Activated CD8-positive, alpha-beta memory T cell treated with anti-CD3 and anti-CD28 coated beads, Interleukin-2, amount 50 U/mL, for 48 hours (primary cell): ENCODE measurements at regions not wholly inside any gene's neighbourhood (a gene's known extent, or its start where the extent isn't known, plus 50 kb on each side); places are given as distances from the start of the nearest gene placed in this dataset.

Experiments used
- DNase-seq: peaks from one replicate; pipeline ENCODE4 v3.0.0-alpha.2; 2020

DNA sequence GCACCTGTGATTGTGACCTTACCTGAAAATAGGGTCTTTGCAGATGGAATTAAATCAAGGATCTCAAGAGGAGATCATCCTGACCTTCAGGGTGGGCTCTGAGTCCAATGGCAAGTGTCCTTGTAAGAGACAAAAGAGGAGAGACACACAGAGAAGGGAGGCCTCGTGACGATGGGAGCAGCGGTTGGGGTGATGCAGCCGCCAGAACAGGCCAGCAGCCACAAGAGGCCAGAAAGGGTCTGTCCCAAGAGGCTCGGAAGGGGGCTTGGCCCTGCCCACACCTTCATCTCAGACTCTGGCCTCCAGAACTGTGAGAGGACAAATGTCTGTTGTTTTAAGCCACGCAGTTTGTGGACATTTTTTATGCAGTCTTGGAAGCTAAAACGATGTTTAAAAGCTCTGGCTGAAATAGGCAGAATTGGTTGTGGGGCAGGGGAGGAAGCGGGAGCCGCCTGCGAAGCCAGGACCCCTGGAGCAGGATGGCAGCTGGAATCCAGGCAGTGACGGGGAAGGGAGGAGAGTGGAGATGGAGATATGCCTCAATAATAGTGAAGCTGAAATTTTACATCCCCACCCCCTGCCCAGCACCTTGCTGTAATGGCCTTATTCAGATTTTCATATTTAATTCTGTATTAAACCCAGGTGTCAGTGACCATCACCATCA lies 216.4 kb downstream of the ANKRD60 start:
- no peak for DNase-seq

DNA sequence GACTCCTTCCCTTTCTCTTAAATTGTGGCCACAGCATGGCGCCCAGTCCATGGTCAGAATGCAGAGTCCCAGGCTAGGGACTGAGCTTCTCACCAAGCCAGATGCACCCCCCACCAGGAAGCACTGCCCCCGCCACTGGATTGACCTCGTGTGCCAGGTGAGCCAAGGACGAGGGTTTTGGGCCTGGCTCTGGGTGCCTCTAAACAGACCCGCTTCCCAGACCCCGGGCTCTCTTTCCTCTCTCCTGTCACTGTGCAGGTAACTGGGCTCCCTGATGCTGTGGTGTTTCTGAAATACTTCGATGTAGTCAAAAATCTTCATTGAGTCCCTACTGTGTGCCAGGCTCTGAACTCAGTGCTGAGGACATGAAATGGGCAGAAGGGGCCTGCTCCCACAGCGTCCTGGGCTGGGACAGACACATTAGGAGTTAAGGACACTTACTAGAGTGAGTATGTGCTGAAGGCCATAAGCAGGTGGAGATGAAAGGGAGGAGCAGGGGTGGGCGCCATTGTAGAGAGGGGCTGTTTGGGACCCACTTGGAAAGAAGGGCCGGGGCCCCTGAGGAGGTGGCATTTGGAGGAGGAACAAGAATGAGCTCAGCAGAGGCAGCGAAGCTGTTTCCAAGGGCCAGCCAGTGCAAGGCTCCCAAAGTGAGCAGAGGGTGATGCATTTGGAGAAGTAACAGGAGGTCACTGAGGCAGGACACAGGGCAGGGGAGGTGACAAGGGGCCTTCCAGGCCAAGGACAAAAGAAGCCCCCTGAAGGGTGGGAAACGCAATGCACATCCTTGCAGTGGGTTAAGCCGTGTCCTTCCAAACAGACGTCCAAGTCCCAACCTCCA lies 217.1 kb downstream of the ANKRD60 start:
- no peak for DNase-seq

DNA sequence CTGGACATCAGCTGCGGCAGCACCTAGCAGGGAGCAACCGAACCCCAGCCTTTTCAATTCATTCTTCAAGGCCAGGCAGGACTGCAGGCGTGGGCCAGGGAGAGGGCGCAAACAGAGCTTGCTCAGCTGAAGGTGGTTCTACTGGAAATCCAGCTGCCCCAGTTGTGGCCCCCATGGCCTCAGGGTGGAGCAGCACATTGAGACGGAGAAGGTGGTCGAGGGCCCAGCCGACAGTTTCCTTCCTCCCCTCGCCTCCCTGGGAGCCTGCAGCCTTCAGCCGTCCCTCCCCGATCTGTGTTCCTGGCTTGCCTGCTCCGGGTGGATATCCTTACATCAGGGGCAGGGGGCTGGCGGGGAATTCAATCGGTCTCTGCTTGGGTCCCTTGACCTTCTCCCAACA lies 217.8 kb downstream of the ANKRD60 start:
- DNase-seq, result no peak

DNA sequence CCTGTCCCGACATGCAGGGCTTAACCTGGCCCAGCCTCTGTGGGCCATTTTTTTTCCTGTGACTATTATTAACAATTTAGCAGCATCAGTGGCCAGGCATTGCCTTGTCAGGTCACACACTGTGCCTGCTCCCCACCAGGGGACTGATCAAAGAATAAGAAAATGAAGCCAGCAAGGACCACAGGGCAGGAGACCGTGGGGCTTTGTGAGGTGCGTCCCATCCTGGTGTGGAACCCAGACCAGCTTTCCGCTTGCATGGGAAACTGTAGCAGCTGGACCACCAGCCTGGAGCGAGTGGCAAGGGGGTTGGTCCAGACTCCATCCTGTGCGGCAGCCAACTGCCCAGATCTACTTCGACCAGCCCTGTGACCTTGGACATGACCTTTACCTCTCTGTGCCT lies 218.3 kb downstream of the ANKRD60 start:
- DNase-seq, result no peak

DNA sequence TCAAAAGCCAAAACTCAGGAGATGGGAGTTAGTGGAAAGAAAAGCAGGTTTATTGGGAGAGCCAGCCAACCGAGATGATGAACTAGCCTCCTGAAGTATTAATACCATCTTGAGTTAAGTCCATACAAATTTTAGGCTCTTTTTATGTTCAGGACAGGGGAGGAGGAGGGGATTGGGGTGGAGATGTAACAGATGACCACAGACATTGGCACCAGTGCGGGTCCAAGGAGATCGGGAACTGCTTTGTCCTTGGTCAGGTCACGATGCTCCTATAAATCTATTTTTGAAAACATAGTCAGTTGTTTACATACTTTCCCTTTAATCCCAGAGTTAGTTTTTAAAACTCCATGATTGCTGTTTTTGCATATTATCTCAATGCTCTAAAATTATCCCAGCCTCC lies 219.6 kb downstream of the ANKRD60 start:
- DNase-seq, result no peak

DNA sequence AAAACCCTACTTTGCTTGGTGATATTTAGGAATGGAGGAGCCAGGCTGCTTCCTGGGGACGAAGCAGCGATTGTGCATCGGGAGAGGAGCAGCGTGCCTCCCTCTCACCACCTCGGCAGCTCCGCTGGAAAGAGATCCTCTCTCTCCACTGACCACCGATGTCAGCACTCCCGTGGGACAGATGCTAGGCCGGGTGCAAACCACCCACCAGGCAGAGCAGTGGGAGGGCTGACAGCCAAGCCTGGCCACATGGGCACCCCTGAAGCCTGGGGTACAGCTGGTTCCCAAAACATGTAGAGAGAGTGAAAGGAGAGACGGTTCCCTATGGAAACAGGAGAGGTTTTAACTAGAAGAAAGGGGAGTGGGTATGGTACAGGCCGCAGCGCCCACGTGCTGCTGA lies 220.0 kb downstream of the ANKRD60 start:
- DNase-seq, result peak; percentile 12

DNA sequence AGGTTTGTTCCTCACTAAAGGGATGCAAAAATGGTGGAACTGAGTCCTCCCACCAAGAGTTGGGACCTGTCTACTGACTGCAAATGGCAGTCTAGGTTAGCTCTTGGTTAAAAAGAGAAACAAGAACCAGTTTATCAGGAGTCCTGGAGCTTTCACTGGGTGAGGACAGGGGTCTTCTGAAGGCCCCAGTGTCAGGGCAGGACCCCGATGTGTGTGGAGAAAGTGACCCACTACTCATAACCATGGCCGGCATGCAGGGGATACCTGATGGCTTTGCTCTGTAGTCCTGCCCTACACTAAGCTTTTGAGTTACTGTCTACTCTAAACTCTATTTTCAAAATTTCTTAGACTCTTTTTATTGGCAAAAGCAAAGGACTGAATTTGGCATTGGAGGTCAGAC lies 220.5 kb downstream of the ANKRD60 start:
- DNase-seq, result peak; percentile 2

DNA sequence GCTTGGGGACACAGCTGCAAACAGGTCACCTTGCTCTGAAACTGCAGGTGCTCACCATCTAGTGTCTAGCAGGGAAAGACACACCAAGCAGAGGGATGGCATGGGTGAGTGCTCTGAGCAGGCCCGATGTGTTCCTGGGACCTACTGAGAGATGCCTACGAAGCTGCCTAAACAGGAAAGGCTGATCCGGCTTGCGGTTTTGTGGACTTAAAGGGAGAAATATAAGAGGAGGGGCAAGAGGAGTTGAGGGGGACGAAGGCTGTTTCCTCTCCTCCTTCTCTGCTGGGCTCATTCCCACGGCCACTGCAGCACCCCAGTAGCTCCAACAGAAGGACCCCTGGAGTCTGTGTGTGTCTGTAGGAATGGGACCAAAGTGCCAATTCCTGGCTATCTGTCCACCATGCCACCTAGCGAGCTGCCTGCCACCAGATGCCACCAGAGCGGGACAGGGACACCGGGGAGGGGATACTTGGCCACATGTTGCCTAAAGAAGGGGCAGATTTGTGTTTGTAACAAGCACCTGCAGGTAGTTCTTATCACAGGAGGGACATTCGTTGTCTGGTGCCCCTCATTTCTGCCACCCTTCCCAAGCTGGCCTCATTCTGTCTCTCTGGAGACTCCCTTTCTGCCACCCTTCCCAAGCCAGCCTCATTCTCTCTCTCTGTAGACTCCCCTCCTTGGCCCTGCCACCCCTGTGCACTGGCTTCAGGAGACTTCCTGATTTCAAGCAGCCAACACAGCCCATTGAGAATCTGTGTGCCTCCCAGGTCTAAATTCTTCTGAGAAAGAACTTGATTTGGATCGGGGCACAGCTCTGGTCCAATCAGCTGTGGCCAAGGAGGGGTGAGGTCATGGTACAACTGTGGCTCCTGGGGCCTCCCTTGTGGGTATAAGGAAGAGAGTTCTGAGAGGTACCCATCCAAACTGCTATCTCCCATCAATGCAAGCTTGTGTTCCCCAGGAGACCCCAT lies 221.8 kb downstream of the ANKRD60 start:
- DNase-seq, result peak; percentile 29

DNA sequence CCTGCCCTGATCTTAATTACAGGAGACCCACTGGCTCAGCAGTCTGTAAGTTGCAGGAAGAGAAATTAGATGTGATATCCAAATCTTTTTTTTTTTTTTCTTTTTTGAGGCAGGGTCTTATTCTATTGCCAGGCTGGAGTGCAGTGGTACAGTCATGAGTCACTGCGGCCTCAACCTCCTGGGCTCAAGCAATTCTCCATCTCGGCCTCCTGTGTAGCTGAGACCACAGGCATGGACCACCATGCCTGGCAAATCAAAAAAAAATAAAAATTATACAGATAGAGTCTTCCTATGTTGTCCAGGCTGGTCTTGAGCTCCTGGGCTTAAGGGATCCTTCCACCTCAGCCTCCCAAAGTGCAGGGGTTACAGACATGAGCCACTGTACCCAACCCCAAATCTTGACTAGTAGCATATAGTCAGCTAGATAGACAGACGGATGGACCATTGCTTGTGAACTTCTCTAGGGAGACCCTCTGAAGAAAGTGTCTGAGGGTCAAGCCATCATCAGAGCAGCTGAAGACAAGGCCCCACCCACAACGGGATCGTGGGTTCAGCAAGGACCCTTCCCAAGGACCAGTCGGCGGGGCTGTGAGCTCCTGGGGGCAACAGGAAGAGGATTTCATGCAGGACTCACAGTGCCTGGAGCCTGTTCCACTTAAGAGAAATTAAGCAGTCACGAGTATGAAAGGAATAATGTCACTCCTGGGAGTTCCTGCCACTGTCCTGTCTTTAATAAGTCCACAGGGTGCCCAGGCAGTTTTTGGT lies 222.7 kb downstream of the ANKRD60 start:
- peak; percentile 38 for DNase-seq

DNA sequence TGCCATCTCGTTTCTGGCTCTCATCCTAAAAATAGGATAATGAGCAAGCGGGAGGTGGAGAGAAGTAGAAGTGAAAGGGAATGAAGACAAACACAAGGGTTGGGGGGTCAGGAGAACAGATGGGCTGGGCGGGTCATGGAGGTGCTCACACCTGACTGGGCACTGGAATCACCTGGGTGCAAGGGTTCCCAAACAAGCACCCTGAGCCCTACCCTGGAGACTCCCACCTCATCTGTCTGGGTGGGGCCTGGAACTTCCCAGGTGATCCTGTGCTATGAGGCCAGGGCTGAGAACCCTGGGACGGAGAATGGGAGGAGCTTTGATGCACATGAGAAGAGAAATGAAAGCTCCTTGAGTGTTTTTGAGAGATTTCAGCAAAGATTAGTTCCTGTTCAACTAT lies 223.6 kb downstream of the ANKRD60 start:
- no peak for DNase-seq

DNA sequence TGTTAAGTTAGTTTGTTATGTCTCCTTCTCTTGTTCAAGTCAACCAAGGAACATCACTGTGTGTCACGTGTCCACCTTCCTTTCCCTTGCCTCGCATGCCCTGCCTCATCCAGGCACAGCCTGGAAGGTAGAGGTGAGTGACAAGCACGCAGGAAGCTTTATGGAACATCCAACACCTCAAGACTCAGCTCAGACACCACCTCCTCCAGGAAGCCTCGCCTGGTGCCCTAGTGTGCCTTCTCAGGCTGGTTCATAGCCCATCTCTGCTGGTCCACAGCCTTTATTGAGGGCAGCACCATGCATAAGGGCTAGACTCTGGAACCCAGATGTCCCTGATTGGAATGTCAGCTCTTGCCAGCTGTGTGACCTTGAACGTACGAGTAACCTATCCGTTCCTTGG lies 224.3 kb downstream of the ANKRD60 start:
- no peak for DNase-seq

DNA sequence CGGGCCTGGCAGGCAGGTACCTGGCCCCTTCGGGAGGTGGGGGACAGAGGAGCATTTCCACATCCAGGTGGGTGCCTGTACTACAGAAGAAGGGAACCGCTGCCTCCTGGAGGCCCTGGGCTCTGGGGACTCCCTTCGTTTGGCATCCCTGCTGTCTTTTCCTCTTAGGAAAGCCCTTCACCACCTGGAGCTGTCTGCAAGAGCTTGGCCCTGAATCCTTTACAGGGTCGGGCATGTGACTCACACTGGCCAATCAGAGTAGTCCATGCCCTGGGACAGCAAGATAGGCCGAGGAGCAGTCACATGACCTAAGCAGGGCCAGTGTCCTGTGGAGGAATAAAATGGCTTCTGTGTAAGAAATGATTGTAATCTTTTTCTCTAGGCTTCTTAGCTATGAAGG lies 224.9 kb downstream of the ANKRD60 start:
- DNase-seq, result no peak

DNA sequence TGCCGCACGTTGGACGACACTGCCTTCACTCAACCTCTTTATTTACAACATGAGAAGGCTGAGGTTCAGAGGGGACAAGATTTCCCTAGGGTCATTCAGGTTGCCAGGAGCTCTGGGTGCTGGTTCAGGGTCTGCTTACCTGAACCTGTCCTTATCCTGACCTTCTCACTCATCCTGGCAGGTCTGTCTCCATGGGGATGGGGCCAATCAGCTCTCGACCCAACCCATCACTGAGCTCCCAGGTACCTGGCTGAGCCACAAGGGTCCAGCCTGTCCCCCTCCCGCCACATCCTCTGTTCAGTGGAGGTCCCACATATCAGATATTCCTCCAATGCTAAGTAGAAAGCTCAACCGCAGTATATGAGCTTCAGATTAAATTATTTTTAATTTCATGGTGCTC lies 225.6 kb downstream of the ANKRD60 start:
- DNase-seq, result no peak

DNA sequence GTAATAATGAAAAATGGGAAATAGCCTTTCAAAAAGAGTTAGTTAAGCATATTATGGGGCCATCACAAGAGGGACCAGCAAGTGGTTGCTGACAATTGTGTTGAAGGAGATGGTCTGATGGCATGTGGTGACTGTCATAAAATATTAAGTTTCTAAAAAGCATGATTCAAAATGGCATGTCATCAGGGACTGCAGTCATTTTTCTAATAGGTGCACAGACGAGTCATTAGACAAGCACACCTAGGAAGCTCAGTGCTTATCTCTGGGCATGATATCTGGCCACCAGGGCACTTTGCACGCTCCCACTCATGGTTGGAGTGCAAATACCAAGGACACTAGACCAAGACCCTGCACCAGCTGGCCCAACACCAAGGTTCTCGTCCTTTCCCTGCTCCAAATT lies 226.5 kb downstream of the ANKRD60 start:
- no peak for DNase-seq

DNA sequence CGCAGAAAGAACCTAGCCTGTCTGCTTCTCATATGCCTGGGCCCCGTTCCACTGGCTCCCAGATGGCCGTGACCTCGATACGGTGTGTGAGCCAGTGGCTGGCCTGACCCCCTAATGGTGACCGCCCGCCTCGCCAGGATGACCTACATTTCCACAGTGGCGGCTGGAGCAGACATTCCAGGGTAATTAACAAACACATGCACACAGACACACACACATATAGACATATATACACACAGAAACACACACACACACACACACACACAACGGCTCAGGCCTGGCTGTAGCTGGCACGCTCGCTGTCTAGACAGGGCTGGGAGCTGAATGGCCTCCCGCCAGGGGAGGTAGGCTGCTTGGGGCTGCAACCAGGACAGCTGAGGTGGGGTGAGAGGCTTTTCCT lies 227.1 kb downstream of the ANKRD60 start:
- DNase-seq, result no peak

DNA sequence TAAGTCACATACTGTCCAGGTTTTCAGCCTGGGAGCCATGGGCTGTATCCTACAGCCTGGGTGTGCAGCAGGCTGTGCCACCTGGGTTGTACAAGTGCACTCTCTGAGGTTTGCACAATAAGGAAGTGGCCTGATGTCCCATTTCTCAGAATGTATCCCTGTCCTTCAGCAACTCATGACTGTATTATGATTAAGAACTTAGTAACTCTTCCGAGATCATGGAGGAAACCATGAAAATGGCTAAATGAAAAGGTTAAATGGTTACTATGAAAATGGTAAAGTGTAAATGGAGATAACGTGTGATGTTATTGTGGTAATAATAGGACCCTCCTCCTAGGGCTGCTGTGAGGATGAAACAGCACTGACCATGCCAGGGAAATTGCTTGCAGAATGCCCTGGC lies 227.6 kb downstream of the ANKRD60 start:
- no peak for DNase-seq

DNA sequence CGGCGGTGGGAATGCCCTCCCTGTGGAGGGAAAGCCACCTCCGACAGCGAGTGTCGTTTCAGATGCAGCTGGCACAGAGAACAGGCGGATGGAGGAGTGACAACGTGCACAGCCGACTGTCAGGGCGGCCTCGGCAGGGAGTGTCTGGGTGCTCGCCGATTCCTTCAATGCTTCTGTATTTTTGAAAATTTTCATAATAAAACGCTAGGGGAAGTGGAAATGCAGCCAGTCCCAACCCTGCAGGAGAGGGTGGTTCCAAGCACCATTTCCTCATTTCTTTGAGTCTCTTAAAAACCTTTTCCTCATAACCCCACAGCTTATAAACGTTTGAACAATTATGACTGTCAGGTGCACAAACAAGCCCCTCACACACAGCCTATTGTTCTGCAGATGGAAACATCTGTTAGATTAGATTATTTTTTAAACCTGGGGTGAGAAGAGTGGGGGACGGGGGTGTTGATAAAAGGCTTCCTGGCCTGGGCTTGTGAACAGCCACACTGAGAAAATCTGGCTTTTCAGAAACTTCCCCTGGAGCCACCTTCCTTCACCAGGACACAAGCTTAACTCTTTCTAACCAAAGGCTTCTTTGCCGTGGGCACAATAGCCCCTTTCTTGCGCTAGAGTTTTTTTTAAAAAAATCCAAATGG lies 228.9 kb downstream of the ANKRD60 start:
- DNase-seq, result no peak

DNA sequence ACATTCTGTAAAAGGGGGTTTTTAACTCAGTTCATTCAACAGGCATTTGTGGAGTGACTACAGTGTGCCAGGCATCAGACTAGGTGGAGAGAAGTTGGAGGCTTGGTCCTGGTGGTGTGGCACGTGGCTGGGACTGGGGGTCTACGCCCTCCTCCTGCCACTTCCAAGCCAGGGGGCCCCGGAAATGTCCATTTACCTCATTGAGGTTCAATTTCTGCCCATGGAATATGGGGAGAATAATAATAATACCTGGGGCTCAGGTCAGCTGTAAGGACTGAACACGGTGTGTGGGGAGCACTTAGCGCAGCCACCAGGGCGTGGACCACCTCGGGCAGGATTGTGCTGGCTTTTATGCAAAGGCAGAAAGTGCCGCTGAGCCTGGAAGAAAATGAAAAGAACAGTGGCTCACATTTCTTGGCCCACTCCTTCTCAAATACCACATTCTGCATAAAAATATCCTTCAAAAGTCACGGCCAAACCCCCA lies 229.4 kb downstream of the ANKRD60 start:
- no peak for DNase-seq

DNA sequence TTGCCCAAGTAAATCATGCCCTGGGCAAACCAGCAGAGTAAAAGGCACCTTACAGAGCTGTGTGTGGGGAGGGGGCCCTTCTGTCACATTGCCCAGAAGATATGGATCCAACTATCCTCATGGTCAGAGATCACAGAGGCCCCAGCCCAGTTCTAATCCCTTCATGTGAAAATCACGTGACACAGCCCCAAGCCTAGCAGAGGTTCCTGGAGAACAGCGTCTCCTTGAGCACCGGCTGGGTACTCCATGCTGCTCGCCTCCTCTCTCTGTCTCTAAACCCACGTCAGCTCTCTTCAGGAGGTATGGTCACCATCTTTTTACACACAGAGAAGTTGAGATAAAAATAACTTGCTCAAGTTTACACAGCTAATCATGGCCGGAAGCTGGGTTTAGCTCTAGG lies 230.2 kb downstream of the ANKRD60 start:
- DNase-seq, result no peak

DNA sequence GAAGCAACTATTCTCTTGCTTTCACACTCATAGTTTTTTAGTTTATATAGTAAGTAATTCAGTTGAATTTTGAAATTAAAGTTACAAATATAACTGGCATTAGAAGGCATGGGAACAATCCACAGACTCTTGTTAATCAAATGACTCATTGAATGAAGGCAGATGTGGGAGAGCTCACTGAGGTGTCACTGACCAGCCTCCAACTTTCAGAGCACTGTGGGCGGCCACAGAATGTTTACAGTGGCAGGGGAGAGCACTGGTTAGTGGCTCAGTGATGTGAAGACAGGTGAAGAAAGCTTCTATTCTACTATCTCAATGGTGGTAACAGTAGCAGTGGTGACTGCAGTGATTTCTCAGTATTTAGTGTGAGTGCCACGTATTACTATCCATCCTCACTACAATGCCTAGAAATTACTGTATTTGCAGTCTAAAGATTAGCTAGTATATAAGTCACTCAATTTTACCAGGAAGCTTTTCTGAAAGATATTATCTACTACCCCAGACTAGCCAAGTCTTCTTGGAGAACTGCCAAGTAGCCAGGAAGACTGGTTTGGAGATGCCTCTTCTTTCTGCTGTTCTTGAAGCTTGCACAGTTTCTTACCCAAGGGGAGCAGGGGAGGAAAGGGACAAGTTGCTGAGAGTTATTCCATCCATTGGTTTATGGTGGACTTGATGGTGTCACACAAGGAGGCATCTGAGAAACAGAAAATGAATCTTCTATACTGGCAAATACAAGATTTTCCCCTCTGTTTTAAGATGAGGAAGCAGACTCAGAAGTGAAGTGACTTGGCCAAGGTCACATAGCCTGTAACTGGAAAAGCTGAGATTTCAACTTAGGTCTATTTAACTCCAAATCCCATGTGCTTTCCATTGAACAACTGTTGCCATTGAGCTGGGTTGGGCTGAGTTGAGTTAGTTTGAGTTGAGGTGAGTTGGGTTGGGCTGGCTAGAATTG lies 231.2 kb downstream of the ANKRD60 start:
- no peak for DNase-seq

DNA sequence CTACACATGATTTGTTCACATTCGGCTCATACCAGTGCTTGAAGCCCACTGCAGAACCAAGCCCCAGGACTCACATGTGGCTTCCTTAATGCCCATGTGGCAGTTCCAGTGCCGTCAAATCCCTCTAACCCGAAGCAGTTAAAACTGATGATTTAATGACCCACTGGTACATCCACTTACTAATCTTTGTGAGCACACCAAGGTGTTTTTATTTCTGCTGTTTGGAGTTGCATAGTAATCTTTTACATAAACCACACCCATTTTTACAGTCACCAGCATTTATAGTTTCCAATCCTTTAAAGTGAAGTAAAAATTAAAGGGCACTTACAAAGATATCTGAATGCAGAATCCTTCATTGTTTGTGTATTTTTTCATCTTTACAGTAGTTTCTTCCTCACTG lies 232.0 kb downstream of the ANKRD60 start:
- no peak for DNase-seq
